Mucosa of descending colon (tissue), 3 donors: ENCODE measurements at regions not wholly inside any gene's neighbourhood (a gene's known extent, or its start where the extent isn't known, plus 50 kb on each side); places are given as distances from the start of the nearest gene placed in this dataset.

Experiments
- ATAC-seq: fragments of 200-7000 bp; cut with Tn5 transposase; one replicate; pipeline ENCODE4 v1.9.1; 2020; ENCODE audit warnings: mild to moderate bottlenecking, moderate library complexity
- DNase-seq, 3 donors: peaks; one replicate each; pipeline ENCODE4 v3.0.0-alpha.2; 2020
- H3K36me3 ChIP-seq: fragments of 200-600 bp; one replicate; pipeline ENCODE4 v1.8.0; 2021; ENCODE audit warnings: low read depth, mild to moderate bottlenecking
- H3K4me1 ChIP-seq: fragments of 200-600 bp; one replicate; pipeline ENCODE4 v1.8.0; 2021; ENCODE audit warnings: low read depth, mild to moderate bottlenecking
- H3K4me3 ChIP-seq: fragments of 200-600 bp; one replicate; pipeline ENCODE4 v1.8.0; 2021; ENCODE audit warnings: mild to moderate bottlenecking
- H3K9me3 ChIP-seq: fragments of 200-600 bp; one replicate; pipeline ENCODE4 v1.8.0; 2021; ENCODE audit warnings: mild to moderate bottlenecking
- intact Hi-C, 2 donors: fragments of 100-400 bp; cut with DNase I in 1 of 2; cut with micrococcal nuclease in 1 of 2; formaldehyde crosslinking; loops; one replicate each; pipeline versions ENCODE4 v1.11.0 to v1.11.1; 2022; cut with DNase I, micrococcal nuclease
- TF ChIP-seq, protein P1 (sequence below): fragments of 200-600 bp; IDR thresholded peaks from one replicate; pipeline ENCODE4 v1.8.0; 2022; ENCODE audit warnings: antibody characterized with exemption, mild to moderate bottlenecking
- donor health status: DM: no; HTN: no; CAD: no; lungs with moderate emphysema.
- donor health status: DM: no; HTN: no; CAD: no.
- donor health status: DM: no; HTN: yes; CAD: no.

DNA sequence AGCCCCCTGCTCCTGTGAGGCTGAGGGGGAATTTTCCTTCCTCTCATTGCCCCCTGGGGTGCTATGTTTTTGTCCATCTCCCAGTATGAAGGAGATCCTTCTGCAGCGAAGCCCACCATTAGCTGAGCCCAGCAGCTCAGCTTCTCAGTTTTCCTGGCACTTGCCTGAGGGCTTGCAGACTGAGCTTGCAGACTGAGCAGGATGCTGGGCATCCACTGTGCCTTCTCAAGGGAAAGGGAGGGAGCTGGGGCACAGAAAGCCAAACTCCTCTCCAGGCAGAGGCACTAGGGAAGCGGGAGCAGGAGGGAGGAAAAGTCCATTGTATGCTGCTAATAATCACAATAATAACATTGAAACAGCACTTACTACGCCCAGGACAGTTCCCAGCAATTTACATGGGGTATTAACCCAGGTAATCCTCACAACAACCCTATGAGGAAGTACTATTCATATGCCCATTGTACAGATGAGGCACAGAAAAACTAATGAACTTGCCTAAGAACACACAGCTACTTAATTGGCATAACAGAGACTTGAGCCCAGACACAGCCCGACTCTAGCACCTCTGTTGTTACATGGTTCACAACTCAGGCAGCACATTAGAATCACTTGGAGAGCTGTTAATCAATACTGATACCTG, 86.9 kb upstream of the SSBP2 start:
- DNase-seq: no peak
- TF ChIP-seq, protein P1, sequence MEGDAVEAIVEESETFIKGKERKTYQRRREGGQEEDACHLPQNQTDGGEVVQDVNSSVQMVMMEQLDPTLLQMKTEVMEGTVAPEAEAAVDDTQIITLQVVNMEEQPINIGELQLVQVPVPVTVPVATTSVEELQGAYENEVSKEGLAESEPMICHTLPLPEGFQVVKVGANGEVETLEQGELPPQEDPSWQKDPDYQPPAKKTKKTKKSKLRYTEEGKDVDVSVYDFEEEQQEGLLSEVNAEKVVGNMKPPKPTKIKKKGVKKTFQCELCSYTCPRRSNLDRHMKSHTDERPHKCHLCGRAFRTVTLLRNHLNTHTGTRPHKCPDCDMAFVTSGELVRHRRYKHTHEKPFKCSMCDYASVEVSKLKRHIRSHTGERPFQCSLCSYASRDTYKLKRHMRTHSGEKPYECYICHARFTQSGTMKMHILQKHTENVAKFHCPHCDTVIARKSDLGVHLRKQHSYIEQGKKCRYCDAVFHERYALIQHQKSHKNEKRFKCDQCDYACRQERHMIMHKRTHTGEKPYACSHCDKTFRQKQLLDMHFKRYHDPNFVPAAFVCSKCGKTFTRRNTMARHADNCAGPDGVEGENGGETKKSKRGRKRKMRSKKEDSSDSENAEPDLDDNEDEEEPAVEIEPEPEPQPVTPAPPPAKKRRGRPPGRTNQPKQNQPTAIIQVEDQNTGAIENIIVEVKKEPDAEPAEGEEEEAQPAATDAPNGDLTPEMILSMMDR: no peak
- Histone ChIP-seq H3K4me1 (no peaks in the 10 kb centered on the region), H3K4me3 (no peak overlapping the region), H3K36me3 (no peaks in the 10 kb centered on the region), H3K9me3 (no peaks in the 10 kb centered on the region)
- intact Hi-C loops: no loop called here
- no peak for ATAC-seq

GRCh38 chr5:81835814-81836367, 85.0 kb upstream of the SSBP2 start:
- intact Hi-C loops: no loop called here
- no peak for DNase-seq
- ATAC-seq: no peak
- TF ChIP-seq, protein P1: no peak
- Histone ChIP-seq H3K36me3 (no peaks in the 10 kb centered on the region), H3K4me3 (no peak overlapping the region), H3K9me3 (no peaks in the 10 kb centered on the region), H3K4me1 (no peaks in the 10 kb centered on the region)

DNA sequence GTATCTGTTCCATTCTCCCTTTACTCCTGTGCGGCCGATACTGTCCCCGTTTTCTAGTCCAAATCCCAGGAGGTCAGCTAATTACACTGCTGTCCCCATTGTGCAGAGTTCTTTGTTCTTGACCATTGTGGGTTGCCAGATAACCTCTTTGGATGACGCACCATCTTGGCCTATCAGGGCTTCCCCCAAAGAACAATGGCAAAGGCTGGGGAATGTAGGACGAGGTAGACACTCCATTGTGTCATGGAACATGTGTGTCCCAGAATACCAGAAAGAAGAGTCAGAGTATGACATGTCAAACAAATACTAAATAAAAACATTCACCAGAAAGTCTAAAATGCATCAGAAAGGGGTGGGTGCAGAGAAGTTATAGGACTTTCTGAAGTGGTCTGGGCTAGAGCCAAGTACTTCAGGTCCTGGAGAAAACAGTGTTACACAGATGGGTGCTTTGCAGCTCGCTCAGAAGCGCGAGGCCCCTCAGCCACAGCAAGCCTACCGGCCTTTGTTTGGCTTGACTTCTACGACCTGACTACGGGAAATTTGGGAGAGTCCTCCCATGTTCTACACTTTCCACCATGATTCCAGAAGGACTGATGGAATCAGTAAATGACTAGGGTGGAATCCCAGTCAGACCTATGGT, 83.2 kb upstream of the SSBP2 start:
- TF ChIP-seq, protein P1: no peak
- Histone ChIP-seq H3K9me3 (no peaks in the 10 kb centered on the region), H3K36me3 (no peaks in the 10 kb centered on the region), H3K4me1 (no peaks in the 10 kb centered on the region), H3K4me3 (no peak overlapping the region)
- ATAC-seq (no peak), DNase-seq (no peak)
- intact Hi-C loops: no loop called here

GRCh38 chr5:81830596-81830995, 79.7 kb upstream of the SSBP2 start:
- ATAC-seq: no peak
- no peak for DNase-seq
- Histone ChIP-seq H3K4me1 (no peaks in the 10 kb centered on the region), H3K4me3 (no peak overlapping the region), H3K36me3 (no peaks in the 10 kb centered on the region), H3K9me3 (no peaks in the 10 kb centered on the region)
- intact Hi-C loops: no loop called here
- TF ChIP-seq, protein P1: no peak

- no peak overlapping the region for H3K4me3 ChIP-seq
- H3K36me3 ChIP-seq: no peaks in the 10 kb centered on the region
- TF ChIP-seq, protein P1: no peak
- ATAC-seq: no peak
- H3K4me1 ChIP-seq: no peaks in the 10 kb centered on the region
- intact Hi-C loops: no loop called here
- no peak for DNase-seq
- no peaks in the 10 kb centered on the region for H3K9me3 ChIP-seq
Observed at GRCh38 chr5:81829242-81829641, 78.3 kb upstream of the SSBP2 start.
